Activated CD4-positive, alpha-beta T cell treated with anti-CD3 and anti-CD28 coated beads, Interleukin-2, amount 50 U/mL, for 4 hours (primary cell): ENCODE measurements at regions not wholly inside any gene's neighbourhood (a gene's known extent, or its start where the extent isn't known, plus 50 kb on each side); places are given as distances from the start of the nearest gene placed in this dataset.
"Not testable (repeated sequence)": the region's sequence is repeated elsewhere in the genome, so short reads cannot be mapped to it uniquely, and the experiment has no call there.

Experiments
- DNase-seq, 2 experiments: peaks; one replicate each; pipeline ENCODE4 v3.0.0-alpha.2; 2020

DNA sequence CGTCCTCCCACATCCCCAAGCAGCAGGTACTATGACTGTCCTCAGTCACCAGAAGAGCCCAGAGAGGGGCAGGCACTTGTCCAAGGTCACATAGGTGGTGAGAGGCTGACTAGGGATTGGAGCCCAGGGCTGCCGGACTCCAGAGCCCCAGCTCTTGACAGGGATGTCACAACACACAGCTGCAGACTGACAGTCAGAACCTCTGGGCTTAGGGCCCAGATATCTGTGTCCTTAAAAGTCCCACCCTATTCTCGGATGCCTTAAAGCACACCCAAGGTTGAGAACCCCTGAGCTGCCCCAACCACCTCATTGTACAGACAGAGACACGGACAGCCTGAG lies 622.9 kb downstream of the MATN1 start:
- DNase-seq: no peak

DNA sequence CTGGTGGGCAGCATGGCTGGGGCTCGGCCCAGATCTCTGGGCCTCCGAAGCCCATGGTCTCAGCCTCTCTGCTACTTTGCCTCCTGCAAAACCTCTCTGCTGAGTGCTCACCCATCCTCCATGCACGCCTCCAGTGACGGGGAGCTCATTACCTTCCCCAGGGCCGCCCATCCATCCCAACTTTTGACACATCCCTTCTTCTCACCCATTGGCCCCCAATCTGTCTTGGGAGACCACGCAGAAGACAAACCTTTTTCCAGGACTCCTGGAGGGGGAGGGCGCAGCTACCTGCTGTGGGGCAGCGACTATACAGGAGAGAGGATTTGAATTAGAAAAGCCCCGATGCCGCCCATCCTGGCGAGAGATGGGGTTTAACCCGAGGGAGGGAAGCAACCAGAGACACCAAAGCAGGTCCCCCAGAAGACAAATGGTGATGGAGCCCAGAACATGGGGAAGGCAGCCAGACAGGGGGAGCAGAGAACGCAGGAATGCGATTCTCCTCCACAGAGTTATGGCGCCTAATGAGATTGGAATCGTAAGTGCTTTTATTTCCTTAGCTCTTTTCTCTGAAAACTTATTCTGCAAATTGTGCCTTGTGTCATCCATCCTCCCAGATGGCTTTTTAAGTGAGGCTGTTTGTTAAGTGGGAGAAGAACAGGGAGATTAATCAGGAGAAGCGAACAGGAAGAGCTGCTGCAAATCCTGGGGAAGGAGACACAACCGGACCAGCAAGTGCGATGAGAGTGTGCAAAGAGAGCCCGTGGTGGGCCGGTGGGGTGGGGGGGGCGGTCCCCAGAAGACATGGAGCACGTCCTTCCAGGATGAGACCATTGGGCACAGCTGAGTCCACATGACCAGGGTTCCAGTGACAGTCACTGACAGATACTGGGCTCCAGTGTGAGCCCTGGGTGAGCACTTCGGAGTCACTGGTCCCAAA lies 623.5 kb downstream of the MATN1 start:
- DNase-seq: no peak

DNA sequence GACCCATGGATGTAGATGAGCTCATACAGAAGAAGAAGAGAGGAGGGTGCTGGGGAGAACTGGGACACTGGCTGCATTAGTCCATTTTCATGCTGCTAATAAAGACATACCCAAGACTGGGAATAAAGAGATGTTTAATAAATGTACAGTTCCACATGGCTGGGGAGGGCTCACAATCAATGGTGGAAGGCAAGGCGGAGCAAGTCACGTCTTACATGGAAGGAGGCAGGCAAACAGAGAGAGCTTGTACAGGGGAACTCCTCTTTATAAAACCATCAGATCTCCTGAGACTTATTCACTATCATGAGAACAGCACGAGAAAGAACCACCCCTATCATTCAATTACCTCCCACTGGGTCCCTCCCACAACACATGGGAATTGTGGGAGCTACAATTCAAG lies 625.5 kb downstream of the MATN1 start:
- not testable (repeated sequence) for DNase-seq

DNA sequence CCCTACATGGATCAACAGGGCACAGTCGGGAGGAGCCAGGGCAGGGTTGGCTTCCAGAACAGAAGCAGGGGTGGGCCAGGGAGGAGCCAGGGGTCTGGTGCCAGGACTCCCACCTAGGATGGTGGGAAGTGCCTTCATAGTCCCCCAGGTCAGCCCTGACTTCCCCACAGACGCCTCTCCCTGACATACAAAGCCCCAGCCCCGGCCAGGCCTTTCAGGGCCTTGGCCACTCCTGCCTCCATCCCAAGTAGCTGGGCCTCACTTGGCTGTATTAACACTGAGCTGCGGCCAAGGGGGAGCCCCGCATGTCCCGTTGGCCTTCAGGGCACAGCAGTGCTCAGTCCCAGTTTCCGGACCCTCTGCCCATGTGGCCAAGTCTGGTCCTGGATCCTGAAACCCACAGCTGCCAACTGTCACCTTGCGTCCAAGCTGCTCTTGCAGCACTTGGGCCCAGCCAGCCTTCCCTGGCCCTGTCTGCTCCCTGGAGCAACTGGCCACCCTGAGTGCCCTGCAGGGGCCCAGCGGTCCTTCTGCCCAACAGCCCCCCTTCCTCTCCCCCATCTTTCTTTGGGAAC lies 627.8 kb downstream of the MATN1 start:
- no peak for DNase-seq

DNA sequence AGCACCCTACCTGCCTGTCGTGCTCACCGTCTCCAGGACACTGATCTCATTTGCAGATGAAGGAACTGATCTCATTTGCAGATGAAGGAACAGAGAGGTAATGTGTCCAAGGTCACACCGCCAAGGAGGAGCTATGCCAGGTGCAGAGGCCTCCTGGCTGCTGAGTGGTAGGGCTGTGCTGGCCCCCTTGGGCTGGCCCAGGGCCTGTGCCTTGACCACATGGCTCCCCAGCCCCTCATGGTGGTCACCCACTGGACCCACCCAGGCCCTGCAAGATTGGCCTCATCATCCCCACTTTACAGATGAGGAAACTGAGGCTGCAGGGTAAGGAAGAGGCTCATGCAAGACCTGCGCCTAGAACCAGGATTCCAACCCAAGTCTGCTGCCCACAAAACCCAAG lies 628.3 kb downstream of the MATN1 start:
- no peak for DNase-seq

DNA sequence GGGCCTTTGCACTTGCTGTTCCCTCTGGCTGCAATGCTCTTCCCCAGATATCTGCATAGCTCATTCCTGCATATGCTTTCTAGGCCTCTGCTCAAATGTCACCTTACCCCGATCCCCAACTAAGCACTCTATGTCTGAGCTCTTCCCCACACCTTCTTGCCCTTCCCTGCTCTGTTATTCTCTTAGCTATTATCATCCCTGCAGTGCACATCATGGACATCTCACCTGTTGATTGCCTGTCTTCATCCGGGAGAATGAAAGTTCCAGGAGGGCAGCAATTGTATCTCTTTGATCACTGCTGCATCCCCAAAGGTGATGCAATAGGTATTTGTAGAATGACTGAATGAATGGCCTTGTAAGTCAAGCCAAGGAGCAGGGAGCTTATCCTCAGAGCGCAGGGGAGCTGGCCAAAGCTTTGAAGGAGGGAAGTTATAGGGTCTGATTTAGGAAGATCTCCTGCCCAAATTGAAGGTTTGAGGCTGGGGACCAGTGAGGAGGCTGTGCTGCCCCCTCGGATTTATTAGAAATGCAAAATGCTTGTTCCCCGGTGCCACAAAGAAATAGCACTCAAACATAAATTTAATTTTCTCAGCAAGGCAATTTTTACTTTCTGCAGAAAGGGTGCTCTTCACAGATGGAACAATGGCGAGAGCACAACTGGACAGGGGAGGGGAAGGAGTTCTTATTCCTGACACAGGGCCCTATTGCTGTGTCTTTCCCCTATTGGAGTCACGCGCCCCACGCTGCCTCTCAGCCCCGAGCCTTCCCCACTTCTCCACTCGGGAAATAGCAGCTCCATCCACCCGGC lies 631.1 kb downstream of the MATN1 start:
- DNase-seq: no peak

DNA sequence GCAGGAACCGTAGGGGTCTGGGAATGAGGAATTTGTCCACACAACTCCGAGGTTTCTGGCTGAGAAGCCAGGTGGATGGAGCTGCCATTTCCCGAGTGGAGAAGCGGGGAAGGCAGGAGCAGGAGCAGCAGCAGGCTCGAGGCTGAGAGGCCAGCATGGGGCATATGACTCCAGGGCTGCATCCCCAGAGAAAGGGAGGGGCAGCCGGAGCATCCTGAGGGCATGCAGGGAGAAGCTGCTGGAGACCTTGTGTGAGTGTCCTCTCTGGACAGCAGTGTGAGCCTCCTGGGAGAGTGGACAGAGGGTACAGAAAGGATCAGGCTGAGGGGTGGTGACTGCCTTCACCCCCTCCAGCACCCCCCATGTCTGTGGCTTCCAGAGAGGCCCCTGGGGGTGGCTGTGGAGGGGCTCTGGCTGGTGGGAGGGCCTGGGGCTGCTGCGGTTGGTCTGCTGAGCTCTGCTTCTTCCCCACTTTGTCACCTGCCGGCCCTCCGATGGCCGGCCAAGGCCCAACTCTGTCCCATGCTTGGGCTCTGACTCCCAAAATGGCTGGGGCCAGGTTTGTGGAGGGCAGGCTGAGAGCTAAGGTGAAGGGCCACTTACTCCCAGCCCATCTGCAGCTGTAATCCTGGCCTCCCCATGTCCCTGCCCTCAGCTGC lies 633.1 kb downstream of the MATN1 start:
- DNase-seq: no peak

DNA sequence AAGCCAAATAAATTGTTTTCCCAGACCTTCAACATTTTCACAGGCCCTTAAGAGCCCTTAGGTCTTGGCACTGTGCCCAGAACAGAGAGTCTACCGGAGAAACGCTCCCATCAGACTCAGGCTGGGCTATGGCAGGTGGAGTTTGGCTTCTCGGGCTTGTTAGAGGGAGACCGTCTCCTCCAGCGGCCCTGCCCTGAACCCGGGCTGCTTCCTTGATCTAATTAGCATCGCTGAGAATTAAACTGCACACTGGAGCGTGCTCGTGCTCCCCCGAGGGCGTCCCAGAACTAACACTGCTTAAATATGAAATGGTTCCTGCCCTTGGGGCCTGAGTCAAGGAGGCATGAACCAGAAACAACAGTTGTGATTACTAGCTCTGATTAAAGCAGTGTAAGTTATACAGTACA lies 634.4 kb downstream of the MATN1 start:
- no peak for DNase-seq

DNA sequence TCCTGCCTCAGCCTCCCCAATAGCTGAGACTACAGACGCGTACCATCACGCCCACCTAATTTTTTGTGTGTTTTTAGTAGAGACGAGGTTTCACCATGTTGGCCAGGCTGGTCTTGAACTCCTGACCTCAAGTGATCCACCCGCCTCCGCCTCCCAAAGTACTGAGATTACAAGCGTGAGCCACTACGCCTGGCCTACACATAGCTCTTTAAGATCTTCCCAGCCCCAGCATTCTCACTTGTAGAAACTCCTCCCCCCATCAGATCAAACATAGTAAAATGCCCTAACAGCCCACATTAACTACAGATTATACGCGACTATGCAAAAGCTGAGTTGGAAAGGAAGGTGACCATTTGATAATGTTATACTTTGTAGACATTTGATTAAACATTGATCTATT lies 634.8 kb downstream of the MATN1 start:
- no peak for DNase-seq

DNA sequence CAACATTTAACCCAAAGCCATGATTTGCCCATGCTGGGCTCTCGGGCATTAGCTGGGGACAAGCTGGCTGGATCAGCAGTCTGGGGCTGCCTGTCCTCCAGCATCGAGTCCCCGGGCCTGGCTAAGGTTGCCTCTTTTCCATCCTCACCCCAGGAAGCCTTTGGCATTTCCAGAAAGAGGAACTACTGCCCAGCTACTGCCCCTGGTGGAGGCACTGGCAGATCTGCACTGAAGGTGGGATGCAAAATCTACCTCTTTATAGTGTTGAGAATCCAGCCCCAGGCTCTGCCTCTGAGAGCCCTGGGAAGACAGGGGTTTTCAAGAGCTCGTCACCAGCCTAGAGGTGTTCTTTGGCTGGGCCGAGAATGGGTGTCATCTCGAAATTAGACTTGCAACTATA lies 635.9 kb downstream of the MATN1 start:
- DNase-seq: no peak

DNA sequence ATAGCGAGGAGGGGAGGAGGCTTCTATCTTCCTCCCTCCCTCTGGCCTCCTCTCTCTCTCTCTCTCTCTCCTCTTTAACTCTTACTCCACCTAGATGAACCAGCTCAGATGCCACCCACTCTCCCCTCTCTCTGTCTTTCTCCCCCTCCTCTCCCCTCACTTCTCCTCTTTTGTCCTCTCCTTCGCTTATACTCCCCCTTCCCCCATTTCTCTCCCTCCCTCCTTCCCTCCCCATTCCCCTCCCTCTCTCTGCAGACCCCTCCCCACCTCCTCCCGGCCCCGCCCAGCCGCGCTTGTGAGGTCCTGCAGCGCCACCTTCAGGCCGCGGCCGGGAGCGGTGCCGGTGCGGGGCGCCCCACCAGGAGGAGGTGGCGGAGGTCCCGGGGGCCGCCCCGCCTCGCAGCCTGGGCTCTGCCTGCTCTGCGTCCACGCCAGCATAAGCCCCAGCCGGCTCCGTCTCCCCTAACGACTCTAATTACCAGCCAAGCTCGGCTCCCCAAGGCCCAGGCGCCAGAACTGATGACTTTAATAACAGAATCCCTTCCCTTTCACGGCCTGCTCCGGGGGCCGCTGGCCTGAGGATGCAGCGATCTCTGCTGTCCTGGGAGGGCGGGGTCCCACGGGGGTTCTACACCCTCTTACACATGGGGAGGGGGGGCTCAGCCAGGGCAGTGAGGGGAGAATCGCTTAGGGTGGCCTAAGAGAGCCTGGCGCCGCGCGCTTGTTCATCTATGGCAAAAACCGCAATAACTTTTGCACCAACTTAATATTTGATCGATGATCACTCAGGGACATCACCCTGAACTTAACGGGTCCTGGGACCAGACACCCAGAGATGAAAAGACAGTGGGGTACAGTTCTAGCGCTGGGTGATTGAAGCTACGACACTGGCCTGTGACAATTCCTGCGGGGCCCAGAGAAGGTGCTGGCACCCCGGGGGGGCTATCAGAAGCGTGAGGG lies 637.3 kb downstream of the MATN1 start:
- no peak for DNase-seq

DNA sequence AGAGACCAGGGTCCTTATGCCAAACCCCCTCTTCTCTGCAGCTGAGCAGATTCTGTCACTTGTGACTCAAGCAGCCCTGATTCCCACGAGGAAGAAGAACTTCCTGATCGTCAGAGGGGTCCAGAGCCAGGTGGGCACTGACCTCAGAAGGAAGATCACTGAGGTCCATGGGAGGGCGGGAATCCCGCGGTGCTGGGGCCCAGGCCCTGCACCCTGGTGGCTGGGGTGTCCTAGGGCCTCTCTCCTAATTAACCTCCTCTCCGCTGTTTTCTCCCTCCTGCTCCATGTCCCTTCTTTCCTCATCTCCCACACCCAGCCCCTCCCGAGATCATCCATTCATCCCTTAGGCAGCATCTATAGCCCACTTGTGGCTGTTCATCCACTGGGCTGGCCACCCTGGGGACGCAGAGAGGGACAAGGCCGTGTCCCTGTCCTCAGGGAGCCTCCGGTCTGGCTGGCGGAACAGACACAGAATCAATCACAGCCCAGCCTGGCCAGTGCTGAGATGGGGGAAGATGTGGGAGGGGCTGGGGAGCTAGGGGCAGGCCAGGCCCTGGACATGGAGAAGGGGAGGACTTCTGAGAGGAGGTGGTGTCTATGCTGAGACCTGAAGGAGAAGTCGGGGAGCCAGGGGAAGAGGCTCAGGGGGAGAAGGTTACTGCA lies 638.3 kb downstream of the MATN1 start:
- no peak for DNase-seq

DNA sequence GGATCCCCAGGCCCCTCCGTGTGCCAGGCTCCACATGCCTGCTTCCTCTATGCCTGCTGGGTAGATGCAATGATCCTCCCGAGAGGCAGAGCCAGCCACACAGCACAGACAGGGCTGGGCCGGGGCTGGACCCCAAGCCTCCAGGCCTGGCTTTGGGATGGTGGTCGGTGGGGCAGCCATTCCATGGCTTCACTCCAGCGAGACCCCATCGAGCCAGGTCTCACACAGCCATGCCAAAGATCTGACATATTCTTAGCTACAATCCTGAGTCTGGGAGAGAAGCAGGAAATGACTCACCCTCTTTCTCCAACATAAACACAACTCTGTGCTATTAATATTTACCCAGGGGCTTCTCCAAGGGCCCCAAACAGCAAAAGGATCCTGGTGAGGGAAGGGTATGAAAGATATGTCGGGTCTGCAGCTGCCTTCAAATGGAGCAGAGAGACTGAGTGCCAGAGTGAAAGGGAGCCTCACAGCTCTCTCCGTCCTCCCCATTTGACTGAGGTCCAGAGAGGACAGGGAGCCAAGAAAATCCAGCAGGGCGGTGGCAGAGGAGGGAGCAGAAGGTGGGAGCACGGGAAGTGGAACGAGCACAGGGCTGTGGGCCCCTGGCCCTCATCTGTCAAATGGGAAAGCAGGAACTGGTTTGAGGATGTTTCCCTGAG lies 639.5 kb downstream of the MATN1 start:
- DNase-seq: no peak

DNA sequence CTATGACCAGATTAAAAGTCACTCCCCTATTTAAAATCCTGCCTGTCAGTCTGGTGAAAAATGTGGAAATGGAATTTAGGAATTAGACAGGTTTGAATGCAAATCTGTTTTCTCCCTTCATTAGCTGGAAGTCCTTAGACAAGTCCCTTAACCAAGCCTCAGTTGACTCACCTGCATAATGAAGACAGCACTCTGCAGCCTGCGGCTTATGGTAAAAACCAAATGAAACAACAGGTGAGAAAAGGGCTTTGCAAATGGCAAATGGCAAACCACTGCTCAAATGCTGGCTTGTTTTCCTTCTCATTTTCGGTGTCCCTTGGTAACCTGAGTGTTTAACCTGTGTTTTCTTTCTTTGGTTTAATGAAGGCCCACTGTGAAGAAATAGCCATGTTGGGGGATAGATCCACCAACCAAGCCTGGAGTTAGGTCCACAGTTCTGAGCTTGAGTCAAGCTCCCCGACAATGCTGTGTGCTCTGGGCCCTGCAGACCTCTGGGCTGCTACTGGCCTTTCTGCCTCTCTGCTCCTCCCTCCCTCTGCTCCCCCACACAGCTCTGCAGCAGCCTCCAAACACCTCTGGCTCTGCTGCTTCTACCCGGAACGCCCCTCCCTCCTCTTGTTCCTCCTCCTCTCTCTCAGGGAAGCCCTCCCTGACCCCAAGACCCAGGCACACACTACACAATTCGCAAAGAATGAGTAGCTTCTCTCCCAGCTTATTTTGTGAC lies 641.8 kb downstream of the MATN1 start:
- DNase-seq: no peak

DNA sequence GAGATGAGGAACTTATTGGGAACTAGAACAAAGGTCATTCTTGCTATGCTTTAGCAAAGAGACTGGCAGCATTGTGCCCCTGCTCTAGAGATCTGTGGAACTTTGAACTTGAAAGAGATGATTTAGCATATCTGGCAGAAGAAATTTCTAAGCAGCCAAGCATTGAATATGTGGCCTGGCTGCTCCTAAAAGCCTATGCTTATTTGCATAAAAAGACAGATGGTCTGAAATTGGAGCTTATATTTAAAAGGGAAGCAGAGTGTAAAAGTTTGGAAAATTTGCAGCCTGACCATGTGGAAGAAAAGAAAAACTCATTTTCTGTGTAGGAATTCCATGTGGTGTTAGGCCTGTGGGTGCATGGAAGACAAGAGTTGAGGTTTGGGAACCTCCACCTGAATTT lies 647.5 kb downstream of the MATN1 start:
- DNase-seq: not testable (repeated sequence)

DNA sequence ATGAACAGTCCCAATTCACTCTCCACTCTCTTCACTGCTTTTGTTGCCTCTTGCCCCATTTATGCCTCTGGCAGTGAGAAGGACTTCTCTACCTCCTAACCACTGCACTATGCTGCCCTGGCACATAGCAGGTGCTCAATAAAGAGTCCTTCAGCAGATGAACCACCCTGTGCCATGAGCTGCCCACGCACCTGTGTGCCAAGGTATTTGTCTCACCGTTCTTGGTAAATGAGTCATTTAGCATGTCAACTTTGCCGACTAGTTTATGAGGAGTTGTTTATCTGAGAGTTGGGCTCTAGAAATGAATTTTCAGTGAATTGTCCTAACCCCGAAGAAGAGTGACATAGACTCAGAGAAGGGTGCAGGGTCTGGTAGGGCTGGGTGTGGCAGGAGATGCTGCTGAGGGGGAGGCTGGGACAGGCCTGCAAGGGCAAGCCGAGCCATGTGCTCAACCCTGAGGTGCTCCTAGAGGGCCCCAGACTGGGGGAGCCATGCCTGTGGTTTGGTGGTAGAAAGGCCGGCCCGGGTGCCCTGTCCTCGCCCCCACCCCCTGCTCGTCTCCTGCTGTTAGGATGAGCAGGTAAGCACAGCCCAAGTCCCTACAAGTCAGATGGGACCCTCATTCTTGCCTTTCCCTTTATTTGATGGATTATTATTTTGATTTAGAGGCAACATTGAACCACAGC lies 654.5 kb downstream of the MATN1 start:
- no peak for DNase-seq

DNA sequence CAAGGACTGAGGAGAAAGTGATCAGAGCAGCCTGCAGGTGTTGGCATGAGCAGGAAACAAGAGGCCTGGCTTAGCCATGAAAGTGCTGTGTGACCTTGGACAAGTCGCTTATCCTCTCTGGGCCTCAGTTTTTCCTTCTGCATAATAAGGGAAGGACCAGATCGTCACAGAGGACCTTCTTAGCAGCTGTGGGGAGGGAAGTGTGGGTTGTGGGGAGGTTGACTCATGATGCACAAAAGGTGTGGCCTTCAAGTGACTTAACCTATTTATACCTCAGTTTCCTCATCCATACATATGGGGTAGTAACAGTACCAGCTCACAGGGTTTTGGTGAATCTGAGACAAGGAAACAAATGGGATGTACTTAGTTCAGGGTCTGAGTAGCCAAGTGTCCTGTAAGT lies 658.8 kb downstream of the MATN1 start:
- no peak for DNase-seq

DNA sequence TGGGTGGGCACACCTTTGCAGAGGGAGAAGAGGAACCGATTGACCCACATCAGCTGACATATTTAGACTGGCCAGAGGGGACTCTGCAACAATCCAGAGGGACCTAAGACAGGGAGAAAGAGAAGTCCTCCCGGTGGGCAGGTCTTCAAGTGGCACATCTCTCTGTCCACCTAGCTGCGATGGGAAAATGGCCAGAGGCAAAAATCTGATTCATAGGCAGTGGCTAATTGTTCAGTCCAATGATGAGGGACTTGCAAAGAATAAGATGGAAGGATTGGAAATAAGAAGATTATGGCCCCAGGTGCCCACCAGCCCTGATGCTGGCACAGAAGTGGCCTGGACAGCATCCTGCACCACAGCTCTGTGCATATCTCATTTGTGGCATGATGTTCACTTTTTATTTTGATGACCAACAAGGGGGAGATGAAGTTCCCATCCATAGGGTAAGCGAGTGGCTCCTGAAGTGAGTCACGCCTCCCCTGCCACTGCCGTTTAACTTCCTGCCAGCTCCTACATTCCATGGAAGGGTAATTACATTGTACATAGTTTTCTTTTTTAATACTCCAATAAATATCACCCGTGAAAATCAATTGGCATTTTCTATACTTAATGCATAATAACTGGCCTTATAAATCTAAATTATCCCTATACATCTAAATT lies 659.6 kb downstream of the MATN1 start:
- DNase-seq: no peak
